ENCODE measurements at regions not wholly inside any gene's neighbourhood (a gene's known extent, or its start where the extent isn't known, plus 50 kb on each side); places are given as distances from the start of the nearest gene placed in this dataset.

GRCh38 chr1:34618381-34618780, 136.5 kb upstream of the GJB5 start:
- DNase-seq = no peak

- no peak for DNase-seq
Observed at GRCh38 chr1:34619256-34619655, 135.6 kb upstream of the GJB5 start.

- no peak for DNase-seq
Observed at GRCh38 chr1:34621916-34622315, 132.9 kb upstream of the GJB5 start.

- DNase-seq = no peak
Observed at GRCh38 chr1:34625521-34626015, 129.3 kb upstream of the GJB5 start.

- no peak for DNase-seq
Observed at GRCh38 chr1:34627465-34628240, 127.2 kb upstream of the GJB5 start.

GRCh38 chr1:34631126-34631525, 123.7 kb upstream of the GJB5 start:
- no peak for DNase-seq

GRCh38 chr1:34639701-34640100, 115.1 kb upstream of the GJB5 start:
- DNase-seq = no peak

- no peak for DNase-seq
Observed at GRCh38 chr1:34640654-34641401, 114.0 kb upstream of the GJB5 start.

- no peak for DNase-seq
Observed at GRCh38 chr1:34642679-34643078, 112.2 kb upstream of the GJB5 start.

- no peak for DNase-seq
Observed at GRCh38 chr1:34645109-34645688, 109.6 kb upstream of the GJB5 start.

- DNase-seq = no peak
Observed at GRCh38 chr1:34645919-34646318, 108.9 kb upstream of the GJB5 start.

- DNase-seq = no peak
Observed at GRCh38 chr1:34648501-34648900, 106.3 kb upstream of the GJB5 start.

- DNase-seq = no peak
Observed at GRCh38 chr1:34650090-34650489, 104.8 kb upstream of the GJB5 start.

GRCh38 chr1:34650800-34651199, 104.0 kb upstream of the GJB5 start:
- no peak for DNase-seq

- no peak for DNase-seq
Observed at GRCh38 chr1:34653110-34653509, 101.7 kb upstream of the GJB5 start.

- no peak for DNase-seq
Observed at GRCh38 chr1:34655206-34655874, 99.5 kb upstream of the GJB5 start.

- no peak for DNase-seq
Observed at GRCh38 chr1:34655875-34656240, 99.0 kb upstream of the GJB5 start.

- DNase-seq = no peak
Observed at GRCh38 chr1:34656299-34656698, 98.5 kb upstream of the GJB5 start.

GRCh38 chr1:34656731-34657130, 98.1 kb upstream of the GJB5 start:
- no peak for DNase-seq

- no peak for DNase-seq
Observed at GRCh38 chr1:34657266-34657665, 97.6 kb upstream of the GJB5 start.

GRCh38 chr1:34657849-34658248, 97.0 kb upstream of the GJB5 start:
- no peak for DNase-seq

GRCh38 chr1:34663031-34663430, 91.8 kb upstream of the GJB5 start:
- no peak for DNase-seq

GRCh38 chr1:34668063-34668462, 86.8 kb upstream of the GJB5 start:
- no peak for DNase-seq

Measured in central memory CD4-positive, alpha-beta T cell (primary cell).